Cardiac fibroblast (primary cell): ENCODE measurements at regions not wholly inside any gene's neighbourhood (a gene's known extent, or its start where the extent isn't known, plus 50 kb on each side); places are given as distances from the start of the nearest gene placed in this dataset.
A peak's percentile ranks its signal among the peaks of the same experiment; 100 is the strongest.

Experiments
- DNase-seq, 2 donors: peaks; one replicate each; pipeline versions ENCODE4 v3.0.0 to v3.0.0-alpha.2; 2010; ENCODE audit warnings: low read depth in 2 of 2
- H3K4me3 ChIP-seq, 2 donors: replicated peaks in 1 of 2; 1 replicate in 1 of 2; 2 replicates in 1 of 2; pipeline ENCODE4 v1.5.1; 2011; ENCODE audit warnings: low read depth in 2 of 2, low read length in 2 of 2, mild to moderate bottlenecking in 2 of 2, moderate library complexity in 1 of 2
- TF ChIP-seq, protein P1 (sequence below): IDR thresholded peaks from one replicate; pipeline ENCODE4 v1.5.1; 2011; ENCODE audit warnings: low read depth, mild to moderate bottlenecking, low read length, inconsistent platforms

DNA sequence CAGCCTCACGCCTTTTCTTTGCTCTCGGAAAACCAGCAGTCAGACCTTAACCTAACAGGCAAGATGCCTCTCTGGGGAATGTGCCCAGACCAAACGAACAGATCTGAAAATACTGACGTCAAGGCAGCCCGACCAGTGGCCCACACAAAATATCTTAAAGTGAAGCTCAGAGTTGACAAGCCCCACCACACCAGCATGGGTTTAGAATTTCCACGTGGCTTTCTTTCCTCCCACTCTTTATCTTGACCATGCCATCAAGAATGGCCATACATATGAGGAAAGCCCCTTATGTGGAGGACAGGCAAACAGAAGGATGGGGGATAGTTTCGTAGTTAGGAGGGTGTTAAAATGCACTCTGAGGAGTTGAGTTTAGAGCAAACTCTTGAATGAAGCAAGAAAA, 89.8 kb downstream of the MRPL32 start:
- no peak overlapping the region for H3K4me3 ChIP-seq
- no peak for DNase-seq
- TF ChIP-seq, protein P1, sequence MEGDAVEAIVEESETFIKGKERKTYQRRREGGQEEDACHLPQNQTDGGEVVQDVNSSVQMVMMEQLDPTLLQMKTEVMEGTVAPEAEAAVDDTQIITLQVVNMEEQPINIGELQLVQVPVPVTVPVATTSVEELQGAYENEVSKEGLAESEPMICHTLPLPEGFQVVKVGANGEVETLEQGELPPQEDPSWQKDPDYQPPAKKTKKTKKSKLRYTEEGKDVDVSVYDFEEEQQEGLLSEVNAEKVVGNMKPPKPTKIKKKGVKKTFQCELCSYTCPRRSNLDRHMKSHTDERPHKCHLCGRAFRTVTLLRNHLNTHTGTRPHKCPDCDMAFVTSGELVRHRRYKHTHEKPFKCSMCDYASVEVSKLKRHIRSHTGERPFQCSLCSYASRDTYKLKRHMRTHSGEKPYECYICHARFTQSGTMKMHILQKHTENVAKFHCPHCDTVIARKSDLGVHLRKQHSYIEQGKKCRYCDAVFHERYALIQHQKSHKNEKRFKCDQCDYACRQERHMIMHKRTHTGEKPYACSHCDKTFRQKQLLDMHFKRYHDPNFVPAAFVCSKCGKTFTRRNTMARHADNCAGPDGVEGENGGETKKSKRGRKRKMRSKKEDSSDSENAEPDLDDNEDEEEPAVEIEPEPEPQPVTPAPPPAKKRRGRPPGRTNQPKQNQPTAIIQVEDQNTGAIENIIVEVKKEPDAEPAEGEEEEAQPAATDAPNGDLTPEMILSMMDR: no peak

GRCh38 chr7:43033369-43033768, 79.1 kb upstream of the HECW1 start:
- no peak overlapping the region for H3K4me3 ChIP-seq
- no peak for DNase-seq

DNA sequence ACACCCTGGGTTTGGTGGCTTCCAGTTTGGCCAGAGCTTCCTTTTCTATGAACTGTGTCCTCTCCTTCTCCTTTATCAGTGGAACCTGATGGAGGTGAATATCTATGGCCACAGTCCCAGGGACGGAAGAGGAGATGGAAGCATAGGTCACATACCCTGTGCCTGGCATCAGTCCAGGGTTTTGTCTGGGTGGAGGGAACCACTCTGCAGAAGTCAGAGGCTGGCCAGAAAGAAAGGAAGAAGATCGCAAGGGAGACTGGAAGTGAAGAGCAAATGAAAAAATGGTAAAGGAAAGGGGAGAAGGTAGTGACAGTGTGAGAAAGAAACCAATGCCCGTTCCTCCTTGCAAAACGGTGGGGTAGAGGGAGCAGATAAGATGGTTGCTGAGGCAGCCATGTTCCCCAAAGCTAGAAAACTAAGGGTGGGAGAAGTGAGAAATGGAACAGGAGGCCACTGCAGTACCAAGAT, 77.9 kb upstream of the HECW1 start:
- no peak for DNase-seq
- TF ChIP-seq, protein P1: no peak
- H3K4me3 ChIP-seq: no peak overlapping the region

More at GRCh38 chr7:43033369-43033768, 79.1 kb upstream of the HECW1 start:
- TF ChIP-seq, protein P1: no peak

- TF ChIP-seq, protein P1: no peak
- no peak for DNase-seq
- no peak overlapping the region for H3K4me3 ChIP-seq
Measured at GRCh38 chr7:43037531-43037930, 74.9 kb upstream of the HECW1 start.

GRCh38 chr7:43038254-43038653, 74.2 kb upstream of the HECW1 start:
- TF ChIP-seq, protein P1: no peak
- peak; percentile 67 to 71 for DNase-seq

DNA sequence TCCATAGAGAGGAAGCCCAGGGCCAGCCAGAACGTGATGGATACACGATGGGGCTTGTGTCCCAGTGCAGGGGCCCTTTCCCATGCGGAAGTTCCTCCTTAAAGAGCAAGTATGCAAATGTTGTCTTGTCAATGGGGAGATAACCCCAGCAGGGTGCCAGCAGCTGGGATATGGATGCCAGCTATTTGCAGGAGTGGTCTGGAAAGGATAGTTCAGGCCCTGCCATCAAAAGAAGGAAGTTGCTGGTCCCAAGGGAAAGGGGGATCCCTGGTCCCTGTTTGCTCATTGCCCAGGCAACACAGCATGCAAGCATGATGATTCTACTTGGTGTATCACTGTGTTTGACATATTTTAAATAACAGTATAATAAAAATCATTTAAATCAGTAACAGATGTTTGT, 73.1 kb upstream of the HECW1 start:
- no peak for DNase-seq
- TF ChIP-seq, protein P1: no peak
- no peak overlapping the region for H3K4me3 ChIP-seq

More at GRCh38 chr7:43038254-43038653, 74.2 kb upstream of the HECW1 start:
- H3K4me3 ChIP-seq: no peak overlapping the region

- TF ChIP-seq, protein P1: no peak
- no peak for DNase-seq
- no peak overlapping the region for H3K4me3 ChIP-seq
Measured at GRCh38 chr7:43040461-43040860, 72.0 kb upstream of the HECW1 start.
